ENCODE measurements at regions not wholly inside any gene's neighbourhood (a gene's known extent, or its start where the extent isn't known, plus 50 kb on each side); places are given as distances from the start of the nearest gene placed in this dataset.

DNA sequence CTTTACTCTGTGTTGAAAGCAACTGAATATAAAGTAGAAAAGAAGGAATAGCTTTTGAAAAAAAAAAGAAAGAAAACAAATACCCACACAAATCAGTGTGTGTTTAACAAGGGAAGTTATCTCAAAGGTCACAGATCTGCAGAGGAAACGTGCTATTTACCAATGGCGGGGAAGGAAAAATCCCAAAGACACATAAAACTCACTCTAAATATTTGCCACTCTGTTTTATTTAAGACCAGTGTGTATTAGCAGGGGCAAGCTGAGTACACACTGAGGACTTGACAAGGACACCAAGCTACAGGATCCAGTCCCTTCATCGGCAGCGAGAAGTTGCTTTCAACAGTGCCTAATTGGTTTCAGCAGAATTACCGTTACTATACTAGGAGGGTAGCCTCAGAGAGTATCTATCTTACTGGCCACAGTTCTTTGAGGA is 252.5 kb downstream of the DEPDC1B start (continued):
- TF ChIP-seq, protein P1, sequence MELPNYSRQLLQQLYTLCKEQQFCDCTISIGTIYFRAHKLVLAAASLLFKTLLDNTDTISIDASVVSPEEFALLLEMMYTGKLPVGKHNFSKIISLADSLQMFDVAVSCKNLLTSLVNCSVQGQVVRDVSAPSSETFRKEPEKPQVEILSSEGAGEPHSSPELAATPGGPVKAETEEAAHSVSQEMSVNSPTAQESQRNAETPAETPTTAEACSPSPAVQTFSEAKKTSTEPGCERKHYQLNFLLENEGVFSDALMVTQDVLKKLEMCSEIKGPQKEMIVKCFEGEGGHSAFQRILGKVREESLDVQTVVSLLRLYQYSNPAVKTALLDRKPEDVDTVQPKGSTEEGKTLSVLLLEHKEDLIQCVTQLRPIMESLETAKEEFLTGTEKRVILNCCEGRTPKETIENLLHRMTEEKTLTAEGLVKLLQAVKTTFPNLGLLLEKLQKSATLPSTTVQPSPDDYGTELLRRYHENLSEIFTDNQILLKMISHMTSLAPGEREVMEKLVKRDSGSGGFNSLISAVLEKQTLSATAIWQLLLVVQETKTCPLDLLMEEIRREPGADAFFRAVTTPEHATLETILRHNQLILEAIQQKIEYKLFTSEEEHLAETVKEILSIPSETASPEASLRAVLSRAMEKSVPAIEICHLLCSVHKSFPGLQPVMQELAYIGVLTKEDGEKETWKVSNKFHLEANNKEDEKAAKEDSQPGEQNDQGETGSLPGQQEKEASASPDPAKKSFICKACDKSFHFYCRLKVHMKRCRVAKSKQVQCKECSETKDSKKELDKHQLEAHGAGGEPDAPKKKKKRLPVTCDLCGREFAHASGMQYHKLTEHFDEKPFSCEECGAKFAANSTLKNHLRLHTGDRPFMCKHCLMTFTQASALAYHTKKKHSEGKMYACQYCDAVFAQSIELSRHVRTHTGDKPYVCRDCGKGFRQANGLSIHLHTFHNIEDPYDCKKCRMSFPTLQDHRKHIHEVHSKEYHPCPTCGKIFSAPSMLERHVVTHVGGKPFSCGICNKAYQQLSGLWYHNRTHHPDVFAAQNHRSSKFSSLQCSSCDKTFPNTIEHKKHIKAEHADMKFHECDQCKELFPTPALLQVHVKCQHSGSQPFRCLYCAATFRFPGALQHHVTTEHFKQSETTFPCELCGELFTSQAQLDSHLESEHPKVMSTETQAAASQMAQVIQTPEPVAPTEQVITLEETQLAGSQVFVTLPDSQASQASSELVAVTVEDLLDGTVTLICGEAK (IDR thresholded peaks at IDR 0.05): no peak
- TF ChIP-seq, protein P1 (CRISPR knock-in tag; IDR thresholded peaks at IDR 0.05): no peak; the same call in 1 of the 2 replicates
- peak; percentile 28; the same call in 1 of the 2 replicates for TF ChIP-seq MEIS1 (CRISPR knock-in tag; IDR thresholded peaks at IDR 0.05; ENCODE audit: borderline replicate concordance)
- TF ChIP-seq GZF1 (CRISPR knock-in tag; IDR thresholded peaks at IDR 0.05): no peak
- TF ChIP-seq, protein P2, sequence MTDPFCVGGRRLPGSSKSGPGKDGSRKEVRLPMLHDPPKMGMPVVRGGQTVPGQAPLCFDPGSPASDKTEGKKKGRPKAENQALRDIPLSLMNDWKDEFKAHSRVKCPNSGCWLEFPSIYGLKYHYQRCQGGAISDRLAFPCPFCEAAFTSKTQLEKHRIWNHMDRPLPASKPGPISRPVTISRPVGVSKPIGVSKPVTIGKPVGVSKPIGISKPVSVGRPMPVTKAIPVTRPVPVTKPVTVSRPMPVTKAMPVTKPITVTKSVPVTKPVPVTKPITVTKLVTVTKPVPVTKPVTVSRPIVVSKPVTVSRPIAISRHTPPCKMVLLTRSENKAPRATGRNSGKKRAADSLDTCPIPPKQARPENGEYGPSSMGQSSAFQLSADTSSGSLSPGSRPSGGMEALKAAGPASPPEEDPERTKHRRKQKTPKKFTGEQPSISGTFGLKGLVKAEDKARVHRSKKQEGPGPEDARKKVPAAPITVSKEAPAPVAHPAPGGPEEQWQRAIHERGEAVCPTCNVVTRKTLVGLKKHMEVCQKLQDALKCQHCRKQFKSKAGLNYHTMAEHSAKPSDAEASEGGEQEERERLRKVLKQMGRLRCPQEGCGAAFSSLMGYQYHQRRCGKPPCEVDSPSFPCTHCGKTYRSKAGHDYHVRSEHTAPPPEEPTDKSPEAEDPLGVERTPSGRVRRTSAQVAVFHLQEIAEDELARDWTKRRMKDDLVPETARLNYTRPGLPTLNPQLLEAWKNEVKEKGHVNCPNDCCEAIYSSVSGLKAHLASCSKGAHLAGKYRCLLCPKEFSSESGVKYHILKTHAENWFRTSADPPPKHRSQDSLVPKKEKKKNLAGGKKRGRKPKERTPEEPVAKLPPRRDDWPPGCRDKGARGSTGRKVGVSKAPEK (CRISPR knock-in tag; IDR thresholded peaks at IDR 0.05; ENCODE audit: borderline replicate concordance): peak; percentile 67; the same call in 1 of the 2 replicates
- no peak for TF ChIP-seq ZFP37 (CRISPR knock-in tag; IDR thresholded peaks at IDR 0.05; ENCODE audit: borderline replicate concordance)
- TF ChIP-seq MAZ (IDR thresholded peaks at IDR 0.05; ENCODE audit: borderline replicate concordance, low read depth, low read length): no peak
- no peak for TF ChIP-seq MAZ (CRISPR knock-in tag; IDR thresholded peaks at IDR 0.05; ENCODE audit: low read depth)
- TF ChIP-seq ERF (CRISPR knock-in tag; IDR thresholded peaks at IDR 0.05): peak; percentile 79
- TF ChIP-seq, protein P3, sequence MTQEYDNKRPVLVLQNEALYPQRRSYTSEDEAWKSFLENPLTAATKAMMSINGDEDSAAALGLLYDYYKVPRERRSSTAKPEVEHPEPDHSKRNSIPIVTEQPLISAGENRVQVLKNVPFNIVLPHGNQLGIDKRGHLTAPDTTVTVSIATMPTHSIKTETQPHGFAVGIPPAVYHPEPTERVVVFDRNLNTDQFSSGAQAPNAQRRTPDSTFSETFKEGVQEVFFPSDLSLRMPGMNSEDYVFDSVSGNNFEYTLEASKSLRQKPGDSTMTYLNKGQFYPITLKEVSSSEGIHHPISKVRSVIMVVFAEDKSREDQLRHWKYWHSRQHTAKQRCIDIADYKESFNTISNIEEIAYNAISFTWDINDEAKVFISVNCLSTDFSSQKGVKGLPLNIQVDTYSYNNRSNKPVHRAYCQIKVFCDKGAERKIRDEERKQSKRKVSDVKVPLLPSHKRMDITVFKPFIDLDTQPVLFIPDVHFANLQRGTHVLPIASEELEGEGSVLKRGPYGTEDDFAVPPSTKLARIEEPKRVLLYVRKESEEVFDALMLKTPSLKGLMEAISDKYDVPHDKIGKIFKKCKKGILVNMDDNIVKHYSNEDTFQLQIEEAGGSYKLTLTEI (CRISPR knock-in tag; conservative IDR thresholded peaks at IDR 0.05): no peak
- peak; percentile 64 for TF ChIP-seq TCF7L2 (IDR thresholded peaks at IDR 0.05; ENCODE audit: low read depth, low read length)
- TF ChIP-seq KLF6 (CRISPR knock-in tag; IDR thresholded peaks at IDR 0.05): peak; percentile 29; the same call in 1 of the 2 replicates
- TF ChIP-seq NFIC (IDR thresholded peaks at IDR 0.05; ENCODE audit: low read length): peak; percentile 99
- TF ChIP-seq, protein P4, sequence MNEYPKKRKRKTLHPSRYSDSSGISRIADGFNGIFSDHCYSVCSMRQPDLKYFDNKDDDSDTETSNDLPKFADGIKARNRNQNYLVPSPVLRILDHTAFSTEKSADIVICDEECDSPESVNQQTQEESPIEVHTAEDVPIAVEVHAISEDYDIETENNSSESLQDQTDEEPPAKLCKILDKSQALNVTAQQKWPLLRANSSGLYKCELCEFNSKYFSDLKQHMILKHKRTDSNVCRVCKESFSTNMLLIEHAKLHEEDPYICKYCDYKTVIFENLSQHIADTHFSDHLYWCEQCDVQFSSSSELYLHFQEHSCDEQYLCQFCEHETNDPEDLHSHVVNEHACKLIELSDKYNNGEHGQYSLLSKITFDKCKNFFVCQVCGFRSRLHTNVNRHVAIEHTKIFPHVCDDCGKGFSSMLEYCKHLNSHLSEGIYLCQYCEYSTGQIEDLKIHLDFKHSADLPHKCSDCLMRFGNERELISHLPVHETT (CRISPR knock-in tag; conservative IDR thresholded peaks at IDR 0.05): peak; percentile 62; the same call in 1 of the 2 replicates
